GM12865 (cell line): ENCODE measurements at regions not wholly inside any gene's neighbourhood (a gene's known extent, or its start where the extent isn't known, plus 50 kb on each side); places are given as distances from the start of the nearest gene placed in this dataset.

Experiments used
- DNase-seq: peaks from one replicate; pipeline ENCODE4 v3.0.0; 2010; ENCODE audit warnings: low read depth
- H3K4me3 ChIP-seq: 2 replicates; pipeline ENCODE4 v1.5.1; 2011; ENCODE audit warnings: mild to moderate bottlenecking, low read depth, low read length, control low read depth
- TF ChIP-seq, protein P1 (sequence below): IDR thresholded peaks from 2 replicates; pipeline ENCODE4 v1.5.1; 2011; ENCODE audit warnings: low read length, control low read depth, low read depth, inconsistent platforms; ENCODE audit not compliant: insufficient read depth; ENCODE audit errors: missing control alignments

DNA sequence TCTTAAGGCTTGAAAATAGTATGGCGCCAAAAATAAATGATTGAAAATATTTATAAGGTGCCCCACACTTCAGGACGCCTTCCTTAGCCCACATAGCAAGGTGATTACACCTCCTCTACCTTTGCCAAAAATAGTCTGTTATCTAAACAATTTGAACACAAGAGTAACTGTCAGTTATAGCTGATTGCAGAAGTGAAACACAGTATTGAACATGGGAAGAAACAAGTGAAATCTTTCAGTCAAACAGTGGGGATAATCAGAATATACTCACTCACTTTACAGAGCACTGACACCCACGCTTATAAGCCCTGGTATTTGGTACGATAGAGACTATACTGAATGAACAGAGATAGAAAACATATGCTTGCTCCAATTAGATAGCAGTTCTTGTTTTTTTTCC lies 203.1 kb downstream of the RAB38 start:
- no peak overlapping the region for H3K4me3 ChIP-seq
- TF ChIP-seq, protein P1, sequence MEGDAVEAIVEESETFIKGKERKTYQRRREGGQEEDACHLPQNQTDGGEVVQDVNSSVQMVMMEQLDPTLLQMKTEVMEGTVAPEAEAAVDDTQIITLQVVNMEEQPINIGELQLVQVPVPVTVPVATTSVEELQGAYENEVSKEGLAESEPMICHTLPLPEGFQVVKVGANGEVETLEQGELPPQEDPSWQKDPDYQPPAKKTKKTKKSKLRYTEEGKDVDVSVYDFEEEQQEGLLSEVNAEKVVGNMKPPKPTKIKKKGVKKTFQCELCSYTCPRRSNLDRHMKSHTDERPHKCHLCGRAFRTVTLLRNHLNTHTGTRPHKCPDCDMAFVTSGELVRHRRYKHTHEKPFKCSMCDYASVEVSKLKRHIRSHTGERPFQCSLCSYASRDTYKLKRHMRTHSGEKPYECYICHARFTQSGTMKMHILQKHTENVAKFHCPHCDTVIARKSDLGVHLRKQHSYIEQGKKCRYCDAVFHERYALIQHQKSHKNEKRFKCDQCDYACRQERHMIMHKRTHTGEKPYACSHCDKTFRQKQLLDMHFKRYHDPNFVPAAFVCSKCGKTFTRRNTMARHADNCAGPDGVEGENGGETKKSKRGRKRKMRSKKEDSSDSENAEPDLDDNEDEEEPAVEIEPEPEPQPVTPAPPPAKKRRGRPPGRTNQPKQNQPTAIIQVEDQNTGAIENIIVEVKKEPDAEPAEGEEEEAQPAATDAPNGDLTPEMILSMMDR, result no peak
- peak; percentile 2 for DNase-seq

DNA sequence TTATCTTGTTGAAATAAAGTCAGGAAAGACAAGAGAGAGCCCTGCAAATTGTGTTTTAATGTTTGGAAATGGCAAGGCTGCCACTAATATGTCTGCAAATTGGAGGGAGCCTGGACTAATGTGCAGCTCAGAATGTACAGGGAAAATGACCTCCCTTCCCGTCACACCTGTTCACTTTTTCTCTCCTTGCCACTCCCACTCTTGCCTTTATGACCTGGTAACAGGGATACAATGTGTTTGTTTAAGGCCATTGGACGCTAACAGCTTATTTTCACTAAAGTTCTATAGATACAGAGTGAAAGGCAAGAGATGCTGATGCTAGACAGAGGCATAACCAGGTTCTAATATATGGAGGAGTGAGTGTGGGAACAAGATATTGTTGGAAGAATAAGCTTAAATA lies 203.9 kb downstream of the RAB38 start:
- H3K4me3 ChIP-seq, result no peak overlapping the region
- TF ChIP-seq, protein P1, result no peak
- DNase-seq, result no peak

GRCh38 chr11:87970762-87971161 lies 204.5 kb downstream of the RAB38 start:
- TF ChIP-seq, protein P1, result no peak
- H3K4me3 ChIP-seq, result no peak overlapping the region
- no peak for DNase-seq

GRCh38 chr11:87967459-87967858 lies 207.8 kb downstream of the RAB38 start:
- H3K4me3 ChIP-seq, result no peak overlapping the region
- TF ChIP-seq, protein P1, result no peak
- no peak for DNase-seq

GRCh38 chr11:87966694-87967093 lies 208.5 kb downstream of the RAB38 start:
- no peak overlapping the region for H3K4me3 ChIP-seq

DNA sequence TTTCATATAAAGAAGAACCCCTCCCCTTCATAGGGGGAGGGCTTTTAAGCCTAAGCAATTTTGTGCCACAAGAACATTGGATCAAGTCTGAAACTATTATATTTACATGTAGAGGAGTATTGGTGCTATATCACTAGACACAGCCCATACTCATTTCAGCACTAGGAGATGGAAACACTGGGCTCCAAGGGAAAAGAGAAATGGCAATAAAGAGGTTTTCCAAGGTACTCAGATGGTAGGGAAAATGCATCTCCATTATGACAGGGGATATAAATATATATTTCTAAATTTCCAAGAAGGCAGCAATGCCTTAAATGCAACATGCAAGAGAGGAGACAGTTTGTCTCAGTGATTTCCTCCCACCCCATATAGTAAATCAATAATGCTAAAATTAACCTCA lies 209.0 kb downstream of the RAB38 start:
- H3K4me3 ChIP-seq, result no peak overlapping the region
- no peak for DNase-seq
- TF ChIP-seq, protein P1, result no peak

More at GRCh38 chr11:87966694-87967093, 208.5 kb downstream of the RAB38 start:
- TF ChIP-seq, protein P1, result no peak
- DNase-seq, result no peak

DNA sequence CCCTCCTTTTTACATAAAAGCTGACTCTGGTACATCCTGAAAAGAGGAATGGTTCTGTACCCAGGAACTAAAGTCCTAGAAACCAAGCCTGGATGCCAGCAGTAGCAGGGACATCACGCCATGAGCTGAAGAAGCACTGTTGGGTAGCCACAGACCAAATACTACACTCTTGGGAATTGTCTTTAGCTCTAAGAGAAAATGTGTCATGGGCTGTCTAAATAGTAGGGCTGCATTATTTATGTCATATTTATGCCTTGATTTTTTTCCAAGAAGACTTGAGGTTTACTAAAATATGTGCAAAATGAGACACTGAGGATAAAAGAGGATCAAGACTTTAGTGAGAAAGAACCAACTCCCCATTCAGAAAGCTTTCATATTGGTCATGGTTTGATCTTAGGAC lies 213.6 kb downstream of the RAB38 start:
- H3K4me3 ChIP-seq, result no peak overlapping the region
- no peak for DNase-seq
- TF ChIP-seq, protein P1, result no peak
